T-helper 17 cell (primary cell): ENCODE measurements at regions not wholly inside any gene's neighbourhood (a gene's known extent, or its start where the extent isn't known, plus 50 kb on each side); places are given as distances from the start of the nearest gene placed in this dataset.

Experiments used
- ATAC-seq: fragments of 150-1000 bp; cut with Tn5 transposase; 2 replicates; pipeline ENCODE4 v1.10.0; 2021; ENCODE audit warnings: mild to moderate bottlenecking, moderate library complexity
- DNase-seq, 3 donors: peaks; one replicate each; pipeline versions ENCODE4 v3.0.0 to v3.0.0-alpha.2; 2020 to 2021
- H3K9me3 ChIP-seq: one replicate; pipeline ENCODE4 v1.7.0; 2013; ENCODE audit warnings: low read length, mild to moderate bottlenecking; ENCODE audit not compliant: control insufficient read depth, poor library complexity, severe bottlenecking
- H3K27ac Mint-ChIP-seq: one replicate; pipeline ENCODE4 v1.8.0; 2022; ENCODE audit warnings: mild to moderate bottlenecking, moderate library complexity, mixed read lengths
- H3K27me3 Mint-ChIP-seq: one replicate; pipeline ENCODE4 v1.8.0; 2022; ENCODE audit warnings: mixed read lengths
- H3K36me3 Mint-ChIP-seq: one replicate; pipeline ENCODE4 v1.8.0; 2022; ENCODE audit warnings: low read depth, mixed read lengths
- H3K4me1 Mint-ChIP-seq: one replicate; pipeline ENCODE4 v1.8.0; 2022; ENCODE audit warnings: mild to moderate bottlenecking, mixed read lengths
- H3K4me3 Mint-ChIP-seq: one replicate; pipeline ENCODE4 v1.8.0; 2022; ENCODE audit warnings: mild to moderate bottlenecking, moderate library complexity, mixed read lengths

GRCh38 chr12:20125276-20125798 lies 243.0 kb upstream of the PDE3A start:
- Mint-ChIP-seq H3K27me3 (no peaks in the 10 kb centered on the region), H3K27ac (no peak overlapping the region), H3K4me3 (no peak overlapping the region), H3K4me1 (no peaks in the 10 kb centered on the region), H3K36me3 (no peaks in the 10 kb centered on the region)
- DNase-seq (no peak), ATAC-seq (no peak)
- no peaks in the 10 kb centered on the region for H3K9me3 ChIP-seq

DNA sequence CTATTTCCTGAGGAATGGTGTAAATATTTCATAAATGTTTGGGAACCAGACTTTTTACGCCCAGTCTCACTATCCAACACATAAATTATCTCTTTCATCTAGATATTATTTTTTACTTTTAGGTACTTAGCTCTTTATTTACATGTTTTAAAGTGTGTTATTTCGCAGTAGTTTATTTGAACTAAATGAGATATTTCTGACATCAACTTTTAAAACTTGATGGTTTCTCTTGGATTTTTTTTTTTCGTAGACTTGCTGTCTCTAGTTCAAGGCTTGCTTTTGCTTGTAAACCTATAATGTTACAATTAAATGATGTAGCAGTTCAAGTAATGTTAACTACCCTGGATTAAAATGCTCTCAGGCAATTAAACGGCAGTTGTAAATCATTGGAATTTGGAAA lies 241.7 kb upstream of the PDE3A start:
- H3K27ac Mint-ChIP-seq: no peak overlapping the region
- H3K4me3 Mint-ChIP-seq: no peak overlapping the region
- H3K27me3 Mint-ChIP-seq: no peaks in the 10 kb centered on the region
- no peaks in the 10 kb centered on the region for H3K9me3 ChIP-seq
- no peak for ATAC-seq
- H3K36me3 Mint-ChIP-seq: no peaks in the 10 kb centered on the region
- peaks cover 3% of the 10 kb centered on the region for H3K4me1 Mint-ChIP-seq
- DNase-seq: no peak

GRCh38 chr12:20127413-20127812 lies 240.9 kb upstream of the PDE3A start:
- Mint-ChIP-seq H3K36me3 (no peaks in the 10 kb centered on the region), H3K27me3 (no peaks in the 10 kb centered on the region), H3K4me3 (no peak overlapping the region), H3K4me1 (peaks cover 3% of the 10 kb centered on the region), H3K27ac (no peak overlapping the region)
- ATAC-seq (no peak), DNase-seq (no peak)
- no peaks in the 10 kb centered on the region for H3K9me3 ChIP-seq

GRCh38 chr12:20128928-20129327 lies 239.4 kb upstream of the PDE3A start:
- no peaks in the 10 kb centered on the region for H3K9me3 ChIP-seq
- DNase-seq: no peak
- Mint-ChIP-seq H3K36me3 (no peaks in the 10 kb centered on the region), H3K4me1 (peaks cover 3% of the 10 kb centered on the region), H3K27ac (no peak overlapping the region), H3K27me3 (peaks cover 4% of the 10 kb centered on the region), H3K4me3 (no peak overlapping the region)
- no peak for ATAC-seq

DNA sequence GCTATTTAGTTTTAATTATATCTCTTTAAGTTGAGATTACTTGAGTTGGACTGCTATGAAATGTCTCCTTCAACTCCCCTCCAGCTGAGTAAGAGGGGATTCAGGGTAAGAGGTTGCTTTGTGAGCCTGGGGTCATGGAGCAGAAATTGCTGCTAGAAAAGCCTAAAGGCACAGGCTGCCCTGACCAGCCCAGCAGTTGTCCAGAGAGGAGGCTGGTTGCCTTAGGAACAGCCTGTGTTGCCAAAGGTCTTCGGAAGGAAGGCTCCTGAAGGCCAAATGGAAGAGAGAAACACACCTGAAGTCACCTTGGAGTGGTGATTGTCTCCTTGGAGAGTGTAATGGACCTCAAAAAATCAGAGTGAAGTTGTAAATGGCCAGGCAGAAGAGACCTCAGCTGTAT lies 235.5 kb upstream of the PDE3A start:
- H3K27me3 Mint-ChIP-seq: peaks cover 11% of the 10 kb centered on the region
- H3K4me1 Mint-ChIP-seq: peaks cover 3% of the 10 kb centered on the region
- no peaks in the 10 kb centered on the region for H3K36me3 Mint-ChIP-seq
- DNase-seq (no peak), ATAC-seq (no peak)
- H3K9me3 ChIP-seq: no peaks in the 10 kb centered on the region
- no peak overlapping the region for H3K27ac Mint-ChIP-seq
- no peak overlapping the region for H3K4me3 Mint-ChIP-seq

DNA sequence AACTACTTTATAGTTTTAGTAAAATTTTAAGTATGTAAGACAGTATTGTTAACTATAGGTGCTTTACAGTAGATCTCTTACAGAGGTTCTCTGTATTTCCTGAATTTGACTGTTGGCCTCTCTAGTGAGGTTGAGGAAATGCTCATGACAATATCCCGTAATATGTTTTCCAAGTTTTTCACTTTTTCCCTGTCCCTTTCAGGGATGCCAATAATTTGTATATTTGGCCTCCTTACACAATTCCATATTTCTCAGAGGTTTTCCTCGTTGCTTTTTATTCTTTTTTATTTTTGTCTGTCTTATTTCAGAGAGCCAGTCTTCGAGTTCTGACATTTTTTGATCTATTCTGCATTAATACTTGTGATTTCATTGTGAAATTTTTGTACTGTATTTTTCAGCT lies 233.7 kb upstream of the PDE3A start:
- Mint-ChIP-seq H3K36me3 (no peaks in the 10 kb centered on the region), H3K27me3 (peaks cover 11% of the 10 kb centered on the region), H3K27ac (no peak overlapping the region), H3K4me1 (peaks cover 3% of the 10 kb centered on the region), H3K4me3 (no peak overlapping the region)
- no peak for ATAC-seq
- no peaks in the 10 kb centered on the region for H3K9me3 ChIP-seq
- DNase-seq: no peak

GRCh38 chr12:20140751-20141150 lies 227.6 kb upstream of the PDE3A start:
- no peaks in the 10 kb centered on the region for H3K36me3 Mint-ChIP-seq
- no peak overlapping the region for H3K27ac Mint-ChIP-seq
- DNase-seq: no peak
- ATAC-seq: no peak
- no peaks in the 10 kb centered on the region for H3K4me1 Mint-ChIP-seq
- no peaks in the 10 kb centered on the region for H3K27me3 Mint-ChIP-seq
- no peak overlapping the region for H3K4me3 Mint-ChIP-seq
- no peaks in the 10 kb centered on the region for H3K9me3 ChIP-seq

- Mint-ChIP-seq H3K36me3 (no peaks in the 10 kb centered on the region), H3K4me3 (no peak overlapping the region), H3K4me1 (no peaks in the 10 kb centered on the region), H3K27me3 (no peaks in the 10 kb centered on the region), H3K27ac (no peak overlapping the region)
- no peaks in the 10 kb centered on the region for H3K9me3 ChIP-seq
- ATAC-seq (no peak), DNase-seq (no peak)
Measured at GRCh38 chr12:20142316-20142715, 226.0 kb upstream of the PDE3A start.

DNA sequence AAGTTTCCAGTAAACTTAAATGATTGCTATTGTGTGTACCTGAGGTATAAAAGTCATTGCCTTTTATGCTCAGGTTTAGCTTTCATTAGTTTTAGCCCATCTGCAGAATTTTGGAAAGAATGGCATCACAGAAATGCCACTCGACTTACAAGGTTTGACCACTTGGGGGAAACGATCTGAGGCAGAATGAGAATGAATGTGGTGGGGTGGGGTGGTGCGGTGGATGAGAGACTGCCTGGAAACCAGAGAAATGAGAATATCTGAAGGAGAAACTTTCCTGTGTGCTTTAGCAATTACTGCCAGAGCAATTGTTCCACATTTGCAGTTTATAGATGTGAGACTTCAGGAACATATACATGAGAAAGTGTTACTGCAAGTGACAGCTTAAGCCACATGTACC lies 225.4 kb upstream of the PDE3A start:
- no peak for ATAC-seq
- no peak overlapping the region for H3K4me3 Mint-ChIP-seq
- H3K36me3 Mint-ChIP-seq: no peaks in the 10 kb centered on the region
- H3K4me1 Mint-ChIP-seq: no peaks in the 10 kb centered on the region
- H3K27ac Mint-ChIP-seq: no peak overlapping the region
- no peak for DNase-seq
- no peaks in the 10 kb centered on the region for H3K9me3 ChIP-seq
- H3K27me3 Mint-ChIP-seq: no peaks in the 10 kb centered on the region

DNA sequence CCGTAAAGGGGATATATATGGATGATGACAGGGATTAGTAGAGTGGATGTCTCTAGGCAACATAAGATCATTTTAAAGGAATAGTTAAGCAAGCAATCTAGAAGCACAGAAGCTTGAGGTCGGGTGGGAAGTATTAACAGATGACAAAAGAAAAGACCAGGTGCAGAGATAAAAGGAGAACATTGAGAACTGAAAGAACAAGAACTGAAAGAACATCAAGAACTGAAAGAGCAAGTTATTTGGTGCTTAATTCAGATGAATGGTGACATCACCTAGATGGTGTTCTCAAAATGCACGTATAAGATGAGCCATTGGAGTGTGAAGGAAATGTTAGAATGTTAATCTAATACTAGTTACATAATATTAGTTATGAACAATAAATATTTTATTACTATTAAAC lies 224.0 kb upstream of the PDE3A start:
- ATAC-seq (no peak), DNase-seq (no peak)
- H3K27me3 Mint-ChIP-seq: peaks cover 5% of the 10 kb centered on the region
- no peaks in the 10 kb centered on the region for H3K4me1 Mint-ChIP-seq
- no peaks in the 10 kb centered on the region for H3K36me3 Mint-ChIP-seq
- H3K4me3 Mint-ChIP-seq: no peak overlapping the region
- no peak overlapping the region for H3K27ac Mint-ChIP-seq
- no peaks in the 10 kb centered on the region for H3K9me3 ChIP-seq

- no peaks in the 10 kb centered on the region for H3K36me3 Mint-ChIP-seq
- H3K27ac Mint-ChIP-seq: no peak overlapping the region
- no peak overlapping the region for H3K4me3 Mint-ChIP-seq
- DNase-seq: no peak
- H3K4me1 Mint-ChIP-seq: no peaks in the 10 kb centered on the region
- no peak for ATAC-seq
- H3K9me3 ChIP-seq: no peaks in the 10 kb centered on the region
- H3K27me3 Mint-ChIP-seq: peaks cover 5% of the 10 kb centered on the region
Measured at GRCh38 chr12:20148241-20148640, 220.1 kb upstream of the PDE3A start.

- no peak for ATAC-seq
- peaks cover 5% of the 10 kb centered on the region for H3K27me3 Mint-ChIP-seq
- H3K9me3 ChIP-seq: no peaks in the 10 kb centered on the region
- DNase-seq: no peak
- H3K4me3 Mint-ChIP-seq: no peak overlapping the region
- no peak overlapping the region for H3K27ac Mint-ChIP-seq
- H3K4me1 Mint-ChIP-seq: no peaks in the 10 kb centered on the region
- no peaks in the 10 kb centered on the region for H3K36me3 Mint-ChIP-seq
Measured at GRCh38 chr12:20150835-20151422, 217.4 kb upstream of the PDE3A start.

DNA sequence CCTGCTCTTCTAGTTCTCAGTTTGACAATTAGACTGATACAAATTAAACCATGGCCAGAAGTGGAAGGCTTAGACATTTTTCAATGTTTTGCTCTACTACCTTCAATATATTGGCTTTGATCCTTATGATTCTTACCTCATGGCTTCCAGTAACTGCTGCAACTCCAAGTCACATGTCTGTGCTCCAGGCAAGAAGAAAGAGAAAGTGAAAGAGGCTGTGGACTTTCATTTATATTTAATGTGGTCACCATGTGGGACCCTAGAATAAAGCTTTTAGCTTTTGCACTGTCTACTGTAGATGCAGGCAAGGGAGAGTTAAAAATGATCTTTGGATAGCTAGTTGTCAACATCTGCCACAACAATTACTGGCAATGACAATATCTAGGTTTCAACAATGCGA lies 214.3 kb upstream of the PDE3A start:
- H3K27ac Mint-ChIP-seq: no peak overlapping the region
- no peak overlapping the region for H3K4me3 Mint-ChIP-seq
- H3K9me3 ChIP-seq: no peaks in the 10 kb centered on the region
- H3K36me3 Mint-ChIP-seq: no peaks in the 10 kb centered on the region
- H3K27me3 Mint-ChIP-seq: peaks cover 3% of the 10 kb centered on the region
- no peaks in the 10 kb centered on the region for H3K4me1 Mint-ChIP-seq
- DNase-seq (no peak), ATAC-seq (no peak)

GRCh38 chr12:20155374-20155773 lies 213.0 kb upstream of the PDE3A start:
- no peak for DNase-seq
- no peaks in the 10 kb centered on the region for H3K9me3 ChIP-seq
- no peaks in the 10 kb centered on the region for H3K36me3 Mint-ChIP-seq
- no peak overlapping the region for H3K4me3 Mint-ChIP-seq
- no peaks in the 10 kb centered on the region for H3K27me3 Mint-ChIP-seq
- H3K4me1 Mint-ChIP-seq: no peaks in the 10 kb centered on the region
- no peak for ATAC-seq
- no peak overlapping the region for H3K27ac Mint-ChIP-seq
